ENCODE measurements at regions not wholly inside any gene's neighbourhood (a gene's known extent, or its start where the extent isn't known, plus 50 kb on each side); places are given as distances from the start of the nearest gene placed in this dataset.

GRCh38 chr1:86277936-86278335, 118.2 kb downstream of the ODF2L start:
- TF ChIP-seq, protein P1, sequence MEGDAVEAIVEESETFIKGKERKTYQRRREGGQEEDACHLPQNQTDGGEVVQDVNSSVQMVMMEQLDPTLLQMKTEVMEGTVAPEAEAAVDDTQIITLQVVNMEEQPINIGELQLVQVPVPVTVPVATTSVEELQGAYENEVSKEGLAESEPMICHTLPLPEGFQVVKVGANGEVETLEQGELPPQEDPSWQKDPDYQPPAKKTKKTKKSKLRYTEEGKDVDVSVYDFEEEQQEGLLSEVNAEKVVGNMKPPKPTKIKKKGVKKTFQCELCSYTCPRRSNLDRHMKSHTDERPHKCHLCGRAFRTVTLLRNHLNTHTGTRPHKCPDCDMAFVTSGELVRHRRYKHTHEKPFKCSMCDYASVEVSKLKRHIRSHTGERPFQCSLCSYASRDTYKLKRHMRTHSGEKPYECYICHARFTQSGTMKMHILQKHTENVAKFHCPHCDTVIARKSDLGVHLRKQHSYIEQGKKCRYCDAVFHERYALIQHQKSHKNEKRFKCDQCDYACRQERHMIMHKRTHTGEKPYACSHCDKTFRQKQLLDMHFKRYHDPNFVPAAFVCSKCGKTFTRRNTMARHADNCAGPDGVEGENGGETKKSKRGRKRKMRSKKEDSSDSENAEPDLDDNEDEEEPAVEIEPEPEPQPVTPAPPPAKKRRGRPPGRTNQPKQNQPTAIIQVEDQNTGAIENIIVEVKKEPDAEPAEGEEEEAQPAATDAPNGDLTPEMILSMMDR (conservative IDR thresholded peaks at IDR 0.05; ENCODE audit: low read depth, low read length): no peak
- TF ChIP-seq EZH2phosphoT487 (IDR thresholded peaks at IDR 0.05; ENCODE audit: borderline replicate concordance, low read length) (no peak), EZH2 (IDR thresholded peaks at IDR 0.05; ENCODE audit: low read length, unreplicated experiment) (no peak)
- Histone ChIP-seq H3F3A (ENCODE audit: low read length, unreplicated experiment) (no peaks in the 10 kb centered on the region), H3K4me1 (ENCODE audit: insufficient read depth, low read length) (no peaks in the 10 kb centered on the region), H3K79me2 (ENCODE audit: low read length) (no peaks in the 10 kb centered on the region), H3K27ac (ENCODE audit: low read length) (no peak overlapping the region), H3K9ac (ENCODE audit: low read length) (no peak overlapping the region), H3K9me2 (replicated peaks; ENCODE audit: low read length) (no peaks in the 10 kb centered on the region), H3K9me3 (ENCODE audit: low read length) (no peaks in the 10 kb centered on the region), H3K4me2 (ENCODE audit: low read length) (no peak overlapping the region), H4K20me1 (ENCODE audit: low read length) (no peaks in the 10 kb centered on the region), H2AFZ (ENCODE audit: low read length) (no peak overlapping the region), H3K27me3 (ENCODE audit: low read length) (peaks cover 32% of the 10 kb centered on the region), H3K4me3 (ENCODE audit: low read length) (no peak overlapping the region), H3K36me3 (ENCODE audit: low read depth, low read length) (no peaks in the 10 kb centered on the region)
- BruUV-seq (replicated peaks): no TSS peak
- ATAC-seq (no peak), DNase-seq (no peak)
- intact Hi-C loops (cut with micrococcal nuclease): no loop called here
- ChIA-PET POLR2A (ENCODE audit: unreplicated experiment) (no interaction called here), CTCF (no interaction called here)

DNA sequence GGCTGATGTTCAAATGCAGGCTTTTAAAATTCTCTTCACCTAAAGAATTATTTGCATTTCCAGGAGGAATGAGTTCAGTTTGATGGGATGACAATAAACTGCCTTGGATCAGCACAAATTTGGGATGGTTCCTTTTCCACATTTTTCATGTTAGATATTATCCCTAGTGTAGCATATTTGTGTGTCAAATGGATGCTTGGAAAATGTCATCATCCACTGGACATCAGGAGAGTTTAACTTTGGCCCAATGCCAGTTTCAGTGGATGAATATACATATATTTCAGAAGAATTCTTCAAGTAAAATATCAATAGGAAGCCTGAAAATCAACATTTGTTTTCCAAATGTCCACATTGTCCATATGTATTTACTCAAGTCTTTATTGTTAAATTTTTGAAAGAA, 116.5 kb upstream of the COL24A1 start:
- no peaks in the 10 kb centered on the region for H3K79me2 ChIP-seq (ENCODE audit: low read length)
- H3F3A ChIP-seq (ENCODE audit: low read length, unreplicated experiment): no peaks in the 10 kb centered on the region
- no peaks in the 10 kb centered on the region for H3K9me3 ChIP-seq (ENCODE audit: low read length)
- H3K36me3 ChIP-seq (ENCODE audit: low read depth, low read length): no peaks in the 10 kb centered on the region
- no peak overlapping the region for H3K4me3 ChIP-seq (ENCODE audit: low read length)
- no peak overlapping the region for H2AFZ ChIP-seq (ENCODE audit: low read length)
- intact Hi-C loops (cut with micrococcal nuclease): no loop called here
- H3K27me3 ChIP-seq (ENCODE audit: low read length): peaks cover 35% of the 10 kb centered on the region
- H3K27ac ChIP-seq (ENCODE audit: low read length): no peak overlapping the region
- no TSS peak for BruUV-seq (replicated peaks)
- ATAC-seq (no peak), DNase-seq (no peak)
- no peaks in the 10 kb centered on the region for H3K9me2 ChIP-seq (replicated peaks; ENCODE audit: low read length)
- H3K4me2 ChIP-seq (ENCODE audit: low read length): no peak overlapping the region
- CTCF ChIA-PET: no interaction called here
- no peaks in the 10 kb centered on the region for H3K4me1 ChIP-seq (ENCODE audit: insufficient read depth, low read length)
- no peak overlapping the region for H3K9ac ChIP-seq (ENCODE audit: low read length)
- POLR2A ChIA-PET (ENCODE audit: unreplicated experiment): no interaction called here
- H4K20me1 ChIP-seq (ENCODE audit: low read length): no peaks in the 10 kb centered on the region
- TF ChIP-seq, protein P1 (conservative IDR thresholded peaks at IDR 0.05; ENCODE audit: low read depth, low read length): no peak
- TF ChIP-seq EZH2phosphoT487 (IDR thresholded peaks at IDR 0.05; ENCODE audit: borderline replicate concordance, low read length) (no peak), EZH2 (IDR thresholded peaks at IDR 0.05; ENCODE audit: low read length, unreplicated experiment) (no peak)

DNA sequence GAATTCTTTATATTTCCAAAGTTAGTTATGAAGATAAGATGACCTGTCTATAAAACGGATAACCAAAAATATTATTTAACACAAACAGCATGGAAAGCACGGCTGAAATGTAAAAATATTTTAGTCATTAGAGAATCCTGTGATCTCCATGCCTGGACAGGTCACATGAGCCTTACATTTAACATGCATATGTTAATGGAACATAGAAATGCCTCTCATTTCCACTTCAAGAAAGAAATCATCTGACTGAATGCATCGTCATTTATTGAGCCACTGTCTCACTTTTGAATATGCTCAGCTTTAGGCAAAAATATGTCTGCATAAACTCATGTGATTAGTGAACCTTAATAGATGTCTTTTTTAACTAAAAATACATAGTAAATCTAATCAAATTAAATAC, 115.5 kb upstream of the COL24A1 start:
- intact Hi-C loops (cut with micrococcal nuclease): no loop called here

More for the DNA sequence above, 115.5 kb upstream of the COL24A1 start:
- ChIA-PET CTCF (no interaction called here), POLR2A (ENCODE audit: unreplicated experiment) (no interaction called here)
- DNase-seq (no peak), ATAC-seq (no peak)
- TF ChIP-seq, protein P1 (conservative IDR thresholded peaks at IDR 0.05; ENCODE audit: low read depth, low read length): no peak
- TF ChIP-seq EZH2phosphoT487 (IDR thresholded peaks at IDR 0.05; ENCODE audit: borderline replicate concordance, low read length): no peak
- no peak for TF ChIP-seq EZH2 (IDR thresholded peaks at IDR 0.05; ENCODE audit: low read length, unreplicated experiment)
- H3K4me1 ChIP-seq (ENCODE audit: insufficient read depth, low read length): no peaks in the 10 kb centered on the region
- H3K36me3 ChIP-seq (ENCODE audit: low read depth, low read length): no peaks in the 10 kb centered on the region
- H3K79me2 ChIP-seq (ENCODE audit: low read length): no peaks in the 10 kb centered on the region
- no peaks in the 10 kb centered on the region for H3K9me2 ChIP-seq (replicated peaks; ENCODE audit: low read length)
- H3K9ac ChIP-seq (ENCODE audit: low read length): no peak overlapping the region
- no peak overlapping the region for H3K4me3 ChIP-seq (ENCODE audit: low read length)
- no peak overlapping the region for H3K4me2 ChIP-seq (ENCODE audit: low read length)
- peaks cover 36% of the 10 kb centered on the region for H3K27me3 ChIP-seq (ENCODE audit: low read length)
- BruUV-seq (replicated peaks): no TSS peak
- H3F3A ChIP-seq (ENCODE audit: low read length, unreplicated experiment): no peaks in the 10 kb centered on the region
- H2AFZ ChIP-seq (ENCODE audit: low read length): no peak overlapping the region
- no peaks in the 10 kb centered on the region for H3K9me3 ChIP-seq (ENCODE audit: low read length)
- no peak overlapping the region for H3K27ac ChIP-seq (ENCODE audit: low read length)
- H4K20me1 ChIP-seq (ENCODE audit: low read length): no peaks in the 10 kb centered on the region
